ENCODE measurements at regions not wholly inside any gene's neighbourhood (a gene's known extent, or its start where the extent isn't known, plus 50 kb on each side); places are given as distances from the start of the nearest gene placed in this dataset.

DNA sequence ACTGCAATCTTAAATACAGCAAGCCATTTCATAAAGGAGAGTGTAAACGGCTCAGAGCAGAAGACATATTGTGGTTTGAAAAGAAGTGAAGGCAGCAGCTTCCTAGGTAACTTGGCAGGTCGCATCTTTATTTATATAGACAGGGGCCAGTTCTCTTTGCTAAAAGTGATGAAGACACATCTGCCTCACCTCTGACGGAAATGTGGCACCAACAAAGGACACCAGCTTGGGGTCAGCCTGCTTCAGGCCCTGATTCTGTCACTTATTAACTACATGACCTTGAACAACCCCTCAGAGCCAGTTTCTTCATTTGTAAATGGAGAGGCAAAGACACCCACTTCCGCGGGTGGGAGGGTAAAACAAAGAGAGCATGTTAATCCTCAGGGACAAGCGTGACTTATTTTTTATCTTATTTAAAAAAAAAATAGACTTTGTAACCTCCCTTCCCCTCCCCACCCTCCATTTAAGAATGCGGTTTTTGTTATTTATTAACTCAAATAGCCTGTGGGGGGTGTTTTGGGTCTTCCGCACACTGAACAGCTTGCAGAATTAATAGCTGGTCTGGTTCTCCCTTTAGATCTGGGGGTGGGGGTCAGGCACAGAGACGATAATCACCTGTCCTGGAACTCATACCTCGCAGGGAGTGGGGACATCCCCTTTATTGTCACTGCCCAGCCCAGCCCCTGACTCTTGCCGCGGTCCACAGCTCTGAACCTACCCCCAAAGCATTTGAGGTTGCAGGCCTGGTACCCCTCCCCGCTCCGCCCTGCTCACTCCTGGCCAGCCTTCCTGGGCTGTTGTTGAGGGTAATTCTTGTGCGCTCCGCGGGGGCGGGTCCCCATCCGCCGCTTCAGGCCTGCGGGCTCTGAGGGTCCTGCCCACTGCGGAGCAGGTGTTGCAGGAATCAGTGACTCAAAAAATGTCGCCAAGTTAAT, 64.2 kb upstream of the TMEM17 start:
- 73% methylated on average over 23 of the region's 23 CpGs for WGBS (ENCODE audit: low lambda C conversion rate)
- Histone ChIP-seq H3K36me3 (replicated peaks in 1 of 2; ENCODE audit: control insufficient read depth in 1 of 2, insufficient read depth in 2 of 2, low read length in 1 of 2) (no peaks in the 10 kb centered on the region), H3K9me2 (no peaks in the 10 kb centered on the region), H3K4me2 (no peak overlapping the region), H3K4me1 (ENCODE audit: control insufficient read depth in 1 of 2, insufficient read depth in 2 of 2, low read depth in 1 of 2, low read length in 1 of 2) (0 out of 4 replicates have a peak, but pooled peaks cover 0 to 6% of the 10 kb centered on the region in 2 experiments), H3K27ac (ENCODE audit: low read depth in 2 of 2, low read length in 1 of 2) (no peak overlapping the region), H3F3A (replicated peaks; ENCODE audit: insufficient read depth) (no peaks in the 10 kb centered on the region), H3K9ac (no peak overlapping the region), H3K4me3 (ENCODE audit: low read depth in 2 of 2, low read length in 1 of 2) (no peak overlapping the region), H3K79me2 (ENCODE audit: insufficient read depth) (no peaks in the 10 kb centered on the region), H4K20me1 (ENCODE audit: insufficient read depth) (no peaks in the 10 kb centered on the region), H2AFZ (ENCODE audit: low read depth) (no peak overlapping the region), H3K9me3 (no peaks in the 10 kb centered on the region), H3K27me3 (ENCODE audit: insufficient read depth) (no peaks in the 10 kb centered on the region)
- no peak for DNase-seq
- CTCF ChIA-PET, result interaction anchor here (1.4 kb wide), 1 partner anchor 113 kb away, joined by 3 read pairs; no protein-coding TSS in a partner anchor
- POLR2A ChIA-PET, result no interaction called here
- TF ChIP-seq FOSL2 (IDR thresholded peaks at IDR 0.05; ENCODE audit: borderline replicate concordance, low read depth) (no peak), FOXM1 (IDR thresholded peaks at IDR 0.05; ENCODE audit: low read depth) (no peak), NFIC (IDR thresholded peaks at IDR 0.05; ENCODE audit: borderline replicate concordance) (no peak), FOXJ3 (CRISPR knock-in tag; IDR thresholded peaks at IDR 0.05) (no peak), MEF2A (IDR thresholded peaks at IDR 0.05; ENCODE audit: borderline replicate concordance, low read depth) (no peak), USF1 (IDR thresholded peaks at IDR 0.05; ENCODE audit: borderline replicate concordance, low read depth) (no peak), SIN3A (IDR thresholded peaks at IDR 0.05; ENCODE audit: borderline replicate concordance, low read depth, low read length) (no peak), RCOR1 (IDR thresholded peaks at IDR 0.05; ENCODE audit: low read length) (no peak), POLR2AphosphoS5 (IDR thresholded peaks at IDR 0.05; ENCODE audit: low read depth, low read length) (no peak), MAX (IDR thresholded peaks at IDR 0.05; ENCODE audit: low read depth) (no peak), TAF1 (IDR thresholded peaks at IDR 0.05; ENCODE audit: borderline replicate concordance, low read depth, low read length) (no peak), RAD21 (IDR thresholded peaks at IDR 0.05; ENCODE audit: low read length) (no peak), RFX5 (IDR thresholded peaks at IDR 0.05; ENCODE audit: low read length) (no peak), TCF12 (IDR thresholded peaks at IDR 0.05) (no peak), JUND (IDR thresholded peaks at IDR 0.05) (no peak), EZH2phosphoT487 (IDR thresholded peaks at IDR 0.05; ENCODE audit: borderline replicate concordance, low read depth) (no peak)
- TF ChIP-seq, protein P1, sequence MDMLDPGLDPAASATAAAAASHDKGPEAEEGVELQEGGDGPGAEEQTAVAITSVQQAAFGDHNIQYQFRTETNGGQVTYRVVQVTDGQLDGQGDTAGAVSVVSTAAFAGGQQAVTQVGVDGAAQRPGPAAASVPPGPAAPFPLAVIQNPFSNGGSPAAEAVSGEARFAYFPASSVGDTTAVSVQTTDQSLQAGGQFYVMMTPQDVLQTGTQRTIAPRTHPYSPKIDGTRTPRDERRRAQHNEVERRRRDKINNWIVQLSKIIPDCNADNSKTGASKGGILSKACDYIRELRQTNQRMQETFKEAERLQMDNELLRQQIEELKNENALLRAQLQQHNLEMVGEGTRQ (IDR thresholded peaks at IDR 0.05; ENCODE audit: borderline replicate concordance, low read depth, low read length), result no peak
- TF ChIP-seq, protein P2, sequence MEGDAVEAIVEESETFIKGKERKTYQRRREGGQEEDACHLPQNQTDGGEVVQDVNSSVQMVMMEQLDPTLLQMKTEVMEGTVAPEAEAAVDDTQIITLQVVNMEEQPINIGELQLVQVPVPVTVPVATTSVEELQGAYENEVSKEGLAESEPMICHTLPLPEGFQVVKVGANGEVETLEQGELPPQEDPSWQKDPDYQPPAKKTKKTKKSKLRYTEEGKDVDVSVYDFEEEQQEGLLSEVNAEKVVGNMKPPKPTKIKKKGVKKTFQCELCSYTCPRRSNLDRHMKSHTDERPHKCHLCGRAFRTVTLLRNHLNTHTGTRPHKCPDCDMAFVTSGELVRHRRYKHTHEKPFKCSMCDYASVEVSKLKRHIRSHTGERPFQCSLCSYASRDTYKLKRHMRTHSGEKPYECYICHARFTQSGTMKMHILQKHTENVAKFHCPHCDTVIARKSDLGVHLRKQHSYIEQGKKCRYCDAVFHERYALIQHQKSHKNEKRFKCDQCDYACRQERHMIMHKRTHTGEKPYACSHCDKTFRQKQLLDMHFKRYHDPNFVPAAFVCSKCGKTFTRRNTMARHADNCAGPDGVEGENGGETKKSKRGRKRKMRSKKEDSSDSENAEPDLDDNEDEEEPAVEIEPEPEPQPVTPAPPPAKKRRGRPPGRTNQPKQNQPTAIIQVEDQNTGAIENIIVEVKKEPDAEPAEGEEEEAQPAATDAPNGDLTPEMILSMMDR (IDR thresholded peaks at IDR 0.05), result no peak
- TF ChIP-seq, protein P3, sequence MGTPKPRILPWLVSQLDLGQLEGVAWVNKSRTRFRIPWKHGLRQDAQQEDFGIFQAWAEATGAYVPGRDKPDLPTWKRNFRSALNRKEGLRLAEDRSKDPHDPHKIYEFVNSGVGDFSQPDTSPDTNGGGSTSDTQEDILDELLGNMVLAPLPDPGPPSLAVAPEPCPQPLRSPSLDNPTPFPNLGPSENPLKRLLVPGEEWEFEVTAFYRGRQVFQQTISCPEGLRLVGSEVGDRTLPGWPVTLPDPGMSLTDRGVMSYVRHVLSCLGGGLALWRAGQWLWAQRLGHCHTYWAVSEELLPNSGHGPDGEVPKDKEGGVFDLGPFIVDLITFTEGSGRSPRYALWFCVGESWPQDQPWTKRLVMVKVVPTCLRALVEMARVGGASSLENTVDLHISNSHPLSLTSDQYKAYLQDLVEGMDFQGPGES (IDR thresholded peaks at IDR 0.05; ENCODE audit: low read depth, low read length), result no peak
- TF ChIP-seq, protein P4, sequence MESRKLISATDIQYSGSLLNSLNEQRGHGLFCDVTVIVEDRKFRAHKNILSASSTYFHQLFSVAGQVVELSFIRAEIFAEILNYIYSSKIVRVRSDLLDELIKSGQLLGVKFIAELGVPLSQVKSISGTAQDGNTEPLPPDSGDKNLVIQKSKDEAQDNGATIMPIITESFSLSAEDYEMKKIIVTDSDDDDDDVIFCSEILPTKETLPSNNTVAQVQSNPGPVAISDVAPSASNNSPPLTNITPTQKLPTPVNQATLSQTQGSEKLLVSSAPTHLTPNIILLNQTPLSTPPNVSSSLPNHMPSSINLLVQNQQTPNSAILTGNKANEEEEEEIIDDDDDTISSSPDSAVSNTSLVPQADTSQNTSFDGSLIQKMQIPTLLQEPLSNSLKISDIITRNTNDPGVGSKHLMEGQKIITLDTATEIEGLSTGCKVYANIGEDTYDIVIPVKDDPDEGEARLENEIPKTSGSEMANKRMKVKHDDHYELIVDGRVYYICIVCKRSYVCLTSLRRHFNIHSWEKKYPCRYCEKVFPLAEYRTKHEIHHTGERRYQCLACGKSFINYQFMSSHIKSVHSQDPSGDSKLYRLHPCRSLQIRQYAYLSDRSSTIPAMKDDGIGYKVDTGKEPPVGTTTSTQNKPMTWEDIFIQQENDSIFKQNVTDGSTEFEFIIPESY (IDR thresholded peaks at IDR 0.05; ENCODE audit: borderline replicate concordance, low read depth), result no peak

Measured in SK-N-SH (cell line).